ENCODE measurements at regions not wholly inside any gene's neighbourhood (a gene's known extent, or its start where the extent isn't known, plus 50 kb on each side); places are given as distances from the start of the nearest gene placed in this dataset.

GRCh38 chr5:110086658-110087388 lies 397.1 kb downstream of the MAN2A1 start:
- ChIA-PET CTCF (no interaction called here), POLR2A (no interaction called here)
- no peak overlapping the region for H3K27ac ChIP-seq (ENCODE audit: insufficient read depth, low read depth, low read length)
- no peaks in the 10 kb centered on the region for H3K27me3 ChIP-seq (ENCODE audit: control insufficient read depth in 2 of 2, insufficient read depth in 2 of 2, low read length in 2 of 2)
- H3K9ac ChIP-seq (replicated peaks; ENCODE audit: extremely low read depth, insufficient read depth, low read length): no peak overlapping the region
- no peaks in the 10 kb centered on the region for H3K9me1 ChIP-seq (replicated peaks; ENCODE audit: control insufficient read depth, extremely low read depth, insufficient read depth, low read length)
- H3K9me3 ChIP-seq (replicated peaks; ENCODE audit: control insufficient read depth, insufficient read depth, low read length): no peaks in the 10 kb centered on the region
- BruUV-seq (replicated peaks): no TSS peak
- no peaks in the 10 kb centered on the region for H4K20me1 ChIP-seq (replicated peaks; ENCODE audit: control insufficient read depth, extremely low read depth, insufficient read depth, low read length)
- FAIRE-seq (no peak), DNase-seq (ENCODE audit: low read depth, low spot score) (no peak)
- no peak overlapping the region for H3K4me2 ChIP-seq (ENCODE audit: insufficient read depth, low read length)
- H2AFZ ChIP-seq (ENCODE audit: low read depth, low read length): no peak overlapping the region
- dilution Hi-C loops (cut with MboI; ENCODE audit: extremely low pct_ligation_motif_present, low sequenced_read_pairs): no loop called here
- intact Hi-C loops (cut with micrococcal nuclease): no loop called here
- TF ChIP-seq GATA2 (IDR thresholded peaks at IDR 0.05; ENCODE audit: insufficient read depth, insufficient read length, low read depth, low read length): no peak
- TF ChIP-seq MAX (IDR thresholded peaks at IDR 0.05; ENCODE audit: insufficient read depth, insufficient read length): no peak
- no peak for TF ChIP-seq FOS (IDR thresholded peaks at IDR 0.05; ENCODE audit: borderline replicate concordance, insufficient read depth, low read length)
- no peak for TF ChIP-seq CTCF (IDR thresholded peaks at IDR 0.05; ENCODE audit: extremely low read depth in 1 of 2, insufficient read depth in 1 of 2, low read depth in 1 of 2, low read length in 2 of 2)
- TF ChIP-seq POLR2A (IDR thresholded peaks at IDR 0.05; ENCODE audit: low read depth, low read length): no peak
- no peak for TF ChIP-seq JUN (IDR thresholded peaks at IDR 0.05; ENCODE audit: borderline replicate concordance, insufficient read depth, insufficient read length, low read depth)
- TF ChIP-seq POLR2AphosphoS5 (IDR thresholded peaks at IDR 0.05; ENCODE audit: insufficient read depth, low read depth, low read length): no peak
- TF ChIP-seq MYC (IDR thresholded peaks at IDR 0.05; ENCODE audit: low read depth, low read length): no peak
- no peak for TF ChIP-seq EZH2 (IDR thresholded peaks at IDR 0.05; ENCODE audit: borderline replicate concordance, low read depth, low read length, severe bottlenecking)
- H3K4me3 ChIP-seq (replicated peaks in 1 of 3; ENCODE audit: insufficient read depth in 1 of 3, low read depth in 1 of 3, low read length in 3 of 3): no peak overlapping the region
- H3K4me1 ChIP-seq (ENCODE audit: control insufficient read depth, extremely low read depth, insufficient read depth, low read length): no peaks in the 10 kb centered on the region
- H3K36me3 ChIP-seq (ENCODE audit: control insufficient read depth in 2 of 2, extremely low read depth in 1 of 2, insufficient read depth in 2 of 2, low read length in 2 of 2): no peaks in the 10 kb centered on the region
- no peaks in the 10 kb centered on the region for H3K79me2 ChIP-seq (ENCODE audit: control insufficient read depth, insufficient read depth, low read length)

All from endothelial cell of umbilical vein (primary cell).